GM21360 (cell line): ENCODE measurements at regions not wholly inside any gene's neighbourhood (a gene's known extent, or its start where the extent isn't known, plus 50 kb on each side); places are given as distances from the start of the nearest gene placed in this dataset.

Source experiments
- ATAC-seq: cut with Tn5 transposase; IDR thresholded peaks from one replicate; pipeline ENCODE4 v1.9.1; 2021; ENCODE audit warnings: mild to moderate bottlenecking, moderate library complexity; ENCODE audit not compliant: unreplicated experiment

DNA sequence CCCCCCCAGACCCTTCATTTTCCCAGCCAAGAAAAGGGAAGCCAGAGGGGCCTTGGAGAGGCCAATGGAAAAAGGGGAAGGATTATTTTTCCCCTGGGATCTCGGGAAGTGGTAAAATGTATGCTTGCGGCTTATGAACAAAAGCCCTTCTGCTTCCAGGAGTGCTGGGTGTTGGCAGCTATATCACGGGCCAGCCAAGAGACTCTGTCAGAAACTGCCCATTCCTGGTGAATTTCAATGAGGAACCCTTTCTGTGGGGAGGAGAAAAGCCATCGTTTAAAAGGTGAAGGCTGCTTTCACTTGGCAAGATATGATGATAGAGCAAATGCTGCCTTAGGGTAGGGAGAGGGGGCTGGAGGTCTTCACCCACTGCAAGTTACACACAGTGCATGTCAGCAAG lies 69.7 kb upstream of the ZC3H12A start:
- ATAC-seq = no peak

DNA sequence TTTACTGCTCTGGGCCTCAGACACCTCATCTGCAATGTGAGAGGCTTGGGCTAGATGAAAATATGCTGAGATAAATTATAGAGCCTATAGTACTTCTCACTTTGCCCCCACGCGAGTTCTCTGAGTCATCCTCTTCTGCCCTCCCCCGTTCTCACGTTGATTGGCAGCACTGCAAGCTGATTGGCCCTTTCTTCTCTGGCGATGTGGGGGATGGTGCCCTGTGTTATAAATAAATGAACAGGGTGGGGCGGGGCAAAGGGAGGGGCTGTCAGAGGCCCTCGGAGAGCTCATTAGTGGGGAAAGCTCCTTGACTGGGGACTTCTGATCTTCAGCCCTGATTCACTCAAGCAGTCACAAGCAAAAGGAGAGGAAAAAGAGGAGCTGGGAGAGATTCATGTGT lies 64.3 kb upstream of the ZC3H12A start:
- ATAC-seq = no peak

DNA sequence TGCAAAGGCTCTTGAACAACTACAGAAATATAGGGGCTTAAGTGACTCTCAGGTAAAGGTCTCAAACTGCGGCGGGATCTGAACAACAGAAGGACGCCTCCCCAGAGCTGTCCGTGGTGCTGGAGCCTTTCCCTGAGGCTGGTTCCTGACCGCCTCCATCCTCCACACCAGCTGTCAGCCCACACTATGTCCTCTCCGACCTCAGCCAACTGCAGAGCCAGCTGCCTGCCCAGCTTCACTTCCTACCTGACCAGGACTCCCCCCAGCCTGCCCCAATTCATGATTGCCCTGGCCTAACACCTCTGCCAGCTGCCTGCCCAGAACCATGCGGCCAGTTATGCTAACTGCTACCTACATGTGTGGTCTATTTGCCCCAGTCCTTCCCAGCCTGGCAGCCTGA lies 63.6 kb upstream of the ZC3H12A start:
- no peak for ATAC-seq

DNA sequence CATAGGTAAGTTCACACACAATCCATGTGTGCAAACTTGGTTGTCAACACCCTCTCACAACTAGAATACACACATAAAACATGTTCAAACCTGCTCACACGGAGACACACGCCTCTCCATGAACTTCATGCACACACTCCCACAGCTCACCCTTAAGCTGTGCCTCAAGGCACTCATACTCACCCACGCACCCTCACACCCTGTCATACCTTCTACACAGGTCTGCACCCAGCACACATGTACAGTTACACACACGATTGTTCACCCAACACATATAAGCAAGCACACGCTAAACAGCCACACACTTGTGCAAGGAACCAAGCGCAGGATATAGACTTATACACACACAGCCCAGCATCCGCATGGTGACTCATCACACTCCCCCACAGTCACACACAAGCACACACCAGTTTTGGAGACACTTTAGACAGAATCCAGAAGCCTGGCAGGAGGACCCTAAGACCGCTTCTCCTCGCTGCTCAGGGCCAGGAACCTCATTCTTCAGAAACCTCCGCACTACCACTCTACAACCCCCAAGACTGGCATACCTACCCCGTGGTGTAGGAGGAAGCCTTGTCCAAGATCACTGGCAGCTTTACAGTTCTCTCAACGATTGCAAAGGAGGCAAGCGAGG lies 58.7 kb upstream of the ZC3H12A start:
- ATAC-seq = no peak

DNA sequence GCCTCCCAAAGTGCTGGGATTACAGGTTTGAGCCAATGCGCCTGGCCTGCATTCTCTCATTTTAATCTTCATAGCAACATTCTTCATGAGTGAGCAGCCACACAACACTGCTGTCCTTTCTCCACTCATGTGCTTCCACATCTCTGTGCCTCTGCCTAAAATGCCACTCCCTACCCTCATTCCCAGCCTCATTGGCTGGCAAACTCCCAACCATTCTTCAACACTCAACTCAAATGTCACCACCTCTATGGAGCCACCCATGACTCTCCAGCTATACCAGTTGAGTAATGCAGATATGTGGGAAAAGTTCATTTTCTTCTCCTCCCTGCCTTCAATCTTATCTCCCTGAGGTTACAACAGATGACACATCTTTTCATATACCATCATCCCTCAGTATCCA lies 53.9 kb upstream of the ZC3H12A start:
- no peak for ATAC-seq

DNA sequence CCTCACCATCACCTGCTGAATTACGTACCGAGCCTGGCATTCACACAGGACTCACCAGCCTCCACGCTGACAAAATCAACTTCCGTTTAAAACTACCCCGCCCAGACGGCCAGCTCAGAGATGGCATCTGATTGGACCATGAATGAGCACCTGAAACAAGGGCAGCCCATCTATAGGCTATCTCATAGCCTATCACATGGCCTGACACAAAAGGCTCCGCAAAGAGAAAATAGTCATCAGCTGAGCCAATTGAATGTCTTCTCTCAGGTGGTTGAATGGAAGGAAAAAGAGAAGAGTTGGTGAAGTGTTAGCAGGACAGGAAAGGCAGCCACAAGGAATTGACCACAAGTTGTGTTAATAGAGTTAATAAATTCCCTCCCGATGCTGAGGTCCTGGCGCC lies 50.6 kb upstream of the ZC3H12A start:
- ATAC-seq = no peak

DNA sequence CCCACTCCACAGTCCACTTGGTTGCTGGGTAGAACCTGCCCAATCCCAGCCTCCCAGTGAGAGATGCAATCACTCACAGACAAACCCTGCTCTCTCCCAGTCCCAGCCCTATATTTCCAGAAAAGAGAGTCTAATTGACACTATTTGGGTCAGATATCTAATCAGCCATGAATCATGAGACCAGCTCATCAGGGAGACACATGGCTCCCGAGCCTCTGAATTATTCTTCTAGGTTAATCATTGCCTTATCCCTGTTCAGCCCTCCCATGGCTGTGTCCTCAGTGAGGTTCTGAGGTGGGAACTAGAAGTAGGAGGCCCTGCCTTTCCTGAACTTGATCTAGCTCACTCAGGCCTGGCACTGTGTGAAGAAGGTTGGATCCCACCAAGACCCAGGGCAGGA lies 49.9 kb upstream of the ZC3H12A start:
- ATAC-seq = no peak
